Gastroesophageal sphincter (tissue), 4 donors: ENCODE measurements at regions not wholly inside any gene's neighbourhood (a gene's known extent, or its start where the extent isn't known, plus 50 kb on each side); places are given as distances from the start of the nearest gene placed in this dataset.
"Not testable (repeated sequence)": the region's sequence is repeated elsewhere in the genome, so short reads cannot be mapped to it uniquely, and the experiment has no call there.

Experiments used
- ATAC-seq: fragments of 150-250 bp; one replicate; pipeline ENCODE4 v1.9.1; 2016; ENCODE audit warnings: mild to moderate bottlenecking, moderate library complexity
- H3K27ac ChIP-seq, 4 donors: fragments of 200-600 bp; sonication (generic) in 3 of 4; 1 replicate in 3 of 4; 2 replicates in 1 of 4; pipeline ENCODE4 v1.5.1; 2016 to 2019
- H3K27me3 ChIP-seq: fragments of 200-600 bp; sonication (generic); one replicate; pipeline ENCODE4 v1.5.1; 2019
- H3K36me3 ChIP-seq, 2 donors: fragments of 200-600 bp; sonication (generic); one replicate each; pipeline ENCODE4 v1.5.1; 2019; ENCODE audit warnings: control low read depth in 1 of 2
- H3K4me1 ChIP-seq, 3 donors: fragments of 200-600 bp; sonication (generic); 1 replicate in 2 of 3; 2 replicates in 1 of 3; pipeline ENCODE4 v1.5.1; 2016 to 2019; ENCODE audit warnings: control low read depth in 2 of 3
- H3K4me3 ChIP-seq, 2 donors: fragments of 200-600 bp; sonication (generic); one replicate each; pipeline ENCODE4 v1.5.1; 2019; ENCODE audit warnings: mild to moderate bottlenecking in 1 of 2, moderate library complexity in 1 of 2
- H3K9me3 ChIP-seq, 3 donors: fragments of 200-600 bp; sonication (generic); one replicate each; pipeline ENCODE4 v1.5.1; 2017 to 2019; ENCODE audit warnings: control low read depth in 2 of 3
- EP300 ChIP-seq: sonication (generic); formaldehyde crosslinking; IDR thresholded peaks from one replicate; pipeline ENCODE4 v1.6.1; 2017; ENCODE audit warnings: antibody characterized with exemption, mild to moderate bottlenecking
- POLR2A ChIP-seq, 2 donors: fragments of 450-650 bp; IDR thresholded peaks; one replicate each; pipeline ENCODE4 v1.6.1; 2017; ENCODE audit warnings: antibody characterized with exemption in 2 of 2, mild to moderate bottlenecking in 2 of 2, moderate library complexity in 1 of 2
- POLR2AphosphoS5 ChIP-seq: sonication (generic); formaldehyde crosslinking; IDR thresholded peaks from one replicate; pipeline ENCODE4 v1.6.1; 2017; ENCODE audit warnings: antibody characterized with exemption
- WGBS, 2 donors: methylation state at CpG; one replicate each; pipeline ENCODE4 v1.1.5; 2018; ENCODE audit warnings: low coverage in 1 of 2; 5-methylcytosine and 5-hydroxymethylcytosine counted together
- TF ChIP-seq, protein P1 (sequence below), 4 experiments: fragments of 200-600 bp in 2 of 4; fragments of 450-650 bp in 2 of 4; sonication (generic) in 1 of 4; IDR thresholded peaks; one replicate each; pipeline ENCODE4 v1.5.1; 2017 to 2019; ENCODE audit warnings: antibody characterized with exemption in 4 of 4, mild to moderate bottlenecking in 2 of 4, moderate library complexity in 2 of 4

DNA sequence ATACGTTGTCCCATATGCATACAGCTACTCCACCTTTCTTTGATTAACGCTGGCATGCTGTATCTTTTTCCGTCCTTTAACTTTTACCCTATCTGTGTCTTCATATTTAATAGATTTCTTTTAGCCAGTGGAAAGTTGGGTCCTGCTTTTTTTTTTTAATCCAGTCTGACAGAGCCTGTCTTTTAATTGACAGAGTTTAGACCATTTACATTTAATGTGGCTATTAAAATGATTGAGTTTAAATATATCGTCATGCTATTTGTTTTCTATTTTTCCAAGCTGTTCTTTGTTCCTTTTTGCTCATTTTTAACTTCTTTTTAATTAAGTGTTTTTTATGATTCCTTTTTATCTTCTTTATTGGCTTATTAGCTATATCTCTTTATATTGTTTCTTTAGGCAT, 217.6 kb upstream of the NEBL start:
- Histone ChIP-seq H3K9me3 (peaks cover 0 to 3% (median 0%) of the 10 kb centered on the region in 3 donors), H3K4me1 (no peaks in the 10 kb centered on the region), H3K27ac (no peak overlapping the region), H3K27me3 (no peaks in the 10 kb centered on the region), H3K4me3 (no peak overlapping the region), H3K36me3 (no peaks in the 10 kb centered on the region)
- ATAC-seq = no peak
- 82 to 89% methylated on average over 4 of the region's 4 CpGs for WGBS, 2 donors
- no peak for TF ChIP-seq POLR2AphosphoS5
- TF ChIP-seq POLR2A (IDR thresholded peaks at IDR 0.05) = no peak

DNA sequence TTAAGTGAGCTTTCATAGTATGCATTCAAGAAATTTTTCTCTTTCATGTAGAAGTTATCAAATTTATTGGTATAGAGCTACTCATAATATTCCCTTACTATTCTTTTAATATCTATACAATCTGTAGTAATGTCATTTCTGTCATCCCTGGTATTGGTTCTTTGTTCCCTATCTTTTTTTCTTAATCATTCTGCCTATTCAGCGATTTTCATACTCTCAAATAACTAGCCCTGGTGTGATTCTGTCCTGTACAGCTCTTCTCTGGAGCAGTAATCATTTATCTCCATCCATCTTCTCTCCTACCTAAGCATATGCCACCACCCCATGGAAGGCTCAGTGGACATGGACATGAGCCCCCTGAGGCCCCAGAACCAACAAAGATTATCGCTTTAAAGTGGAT, 213.2 kb upstream of the NEBL start:
- H3K27me3 ChIP-seq = no peaks in the 10 kb centered on the region
- H3K4me1 ChIP-seq = no peaks in the 10 kb centered on the region
- WGBS, 2 donors = 74 to 100% methylated on average over 2 of the region's 2 CpGs
- TF ChIP-seq, protein P1, sequence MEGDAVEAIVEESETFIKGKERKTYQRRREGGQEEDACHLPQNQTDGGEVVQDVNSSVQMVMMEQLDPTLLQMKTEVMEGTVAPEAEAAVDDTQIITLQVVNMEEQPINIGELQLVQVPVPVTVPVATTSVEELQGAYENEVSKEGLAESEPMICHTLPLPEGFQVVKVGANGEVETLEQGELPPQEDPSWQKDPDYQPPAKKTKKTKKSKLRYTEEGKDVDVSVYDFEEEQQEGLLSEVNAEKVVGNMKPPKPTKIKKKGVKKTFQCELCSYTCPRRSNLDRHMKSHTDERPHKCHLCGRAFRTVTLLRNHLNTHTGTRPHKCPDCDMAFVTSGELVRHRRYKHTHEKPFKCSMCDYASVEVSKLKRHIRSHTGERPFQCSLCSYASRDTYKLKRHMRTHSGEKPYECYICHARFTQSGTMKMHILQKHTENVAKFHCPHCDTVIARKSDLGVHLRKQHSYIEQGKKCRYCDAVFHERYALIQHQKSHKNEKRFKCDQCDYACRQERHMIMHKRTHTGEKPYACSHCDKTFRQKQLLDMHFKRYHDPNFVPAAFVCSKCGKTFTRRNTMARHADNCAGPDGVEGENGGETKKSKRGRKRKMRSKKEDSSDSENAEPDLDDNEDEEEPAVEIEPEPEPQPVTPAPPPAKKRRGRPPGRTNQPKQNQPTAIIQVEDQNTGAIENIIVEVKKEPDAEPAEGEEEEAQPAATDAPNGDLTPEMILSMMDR (IDR thresholded peaks at IDR 0.05) = no peak
- TF ChIP-seq POLR2A (IDR thresholded peaks at IDR 0.05) (no peak), POLR2AphosphoS5 (no peak), EP300 (no peak)
- H3K27ac ChIP-seq = no peak overlapping the region
- H3K4me3 ChIP-seq = no peak overlapping the region
- no peak for ATAC-seq
- H3K36me3 ChIP-seq = no peaks in the 10 kb centered on the region
- peaks cover 0 to 12% (median 0%) of the 10 kb centered on the region in 3 donors for H3K9me3 ChIP-seq

DNA sequence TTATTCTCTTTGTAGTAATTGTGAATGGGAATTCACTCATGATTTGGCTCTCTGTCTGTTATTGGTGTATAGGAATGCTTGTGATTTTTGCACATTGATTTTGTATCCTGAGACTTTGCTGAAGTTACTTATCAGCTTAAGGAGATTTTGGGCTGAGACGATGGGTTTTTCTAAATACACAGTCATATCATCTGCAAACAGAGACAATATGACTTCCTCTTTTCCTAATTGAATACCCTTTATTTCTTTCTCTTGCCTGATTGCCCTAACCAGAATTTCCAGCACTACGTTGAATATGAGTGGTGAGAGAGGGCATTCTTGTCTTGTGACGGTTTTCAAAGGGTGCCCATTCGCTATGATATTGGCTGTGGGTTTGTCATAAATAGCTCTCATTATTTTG, 209.8 kb upstream of the NEBL start:
- H3K27me3 ChIP-seq, H3K36me3 ChIP-seq, H3K4me1 ChIP-seq, H3K9me3 ChIP-seq, H3K27ac ChIP-seq, ATAC-seq, H3K4me3 ChIP-seq: not testable (repeated sequence)
- 81 to 94% methylated on average over 4 of the region's 4 CpGs for WGBS, 2 donors

DNA sequence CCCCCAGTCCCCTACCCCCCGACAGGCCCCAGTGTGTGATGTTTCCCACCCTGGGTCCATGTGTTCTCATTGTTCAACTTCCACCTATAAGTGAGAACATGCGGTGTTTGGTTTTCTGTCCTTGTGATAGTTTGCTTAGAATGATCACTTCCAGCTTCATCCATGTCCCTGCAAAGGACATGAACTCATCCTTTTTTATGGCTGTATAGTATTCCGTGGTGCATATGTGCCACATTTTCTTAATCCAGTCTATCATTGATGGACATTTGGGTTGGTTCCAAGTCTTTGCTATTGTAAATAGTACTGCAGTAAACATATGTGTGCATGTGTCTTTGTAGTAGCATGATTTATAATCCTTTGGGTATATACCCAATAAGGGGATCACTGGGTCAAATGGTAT, 208.2 kb upstream of the NEBL start:
- 71% methylated on average over 3 of the region's 3 CpGs; no CpG with 5 or more reads in 1 of the 2 donors for WGBS, 2 donors
- ATAC-seq, H3K4me3 ChIP-seq, H3K27ac ChIP-seq, H3K4me1 ChIP-seq, H3K9me3 ChIP-seq, H3K27me3 ChIP-seq, H3K36me3 ChIP-seq: not testable (repeated sequence)

DNA sequence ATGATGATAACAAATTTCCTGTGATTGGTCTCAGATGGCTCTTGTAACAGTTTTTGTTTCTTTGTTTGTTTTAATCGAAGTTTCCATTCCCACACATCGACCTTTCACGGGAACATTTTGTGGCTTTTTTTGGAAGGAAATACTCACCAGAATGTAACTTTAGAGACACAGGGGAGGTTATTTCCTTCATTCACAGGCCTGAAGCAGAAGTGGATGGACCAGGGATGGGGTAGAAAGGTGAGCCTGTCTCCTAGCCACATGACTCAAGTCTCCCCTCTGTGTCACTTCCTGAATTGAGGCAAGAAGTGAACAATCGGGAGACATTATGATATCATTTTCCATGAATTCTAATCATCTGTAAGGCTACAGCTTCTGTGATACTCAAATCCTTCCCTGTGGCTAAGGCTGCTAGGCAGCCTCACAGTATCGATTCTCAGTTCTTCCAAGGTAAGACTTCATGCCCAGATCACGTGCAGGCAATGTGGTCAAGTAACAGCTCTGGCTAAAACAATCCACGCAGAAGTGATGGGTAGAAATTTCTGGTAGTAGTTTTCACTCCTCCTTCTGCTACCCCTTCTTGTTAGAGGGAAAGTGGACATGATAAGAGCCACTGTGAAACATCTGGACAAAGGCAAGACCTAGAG, 203.9 kb upstream of the NEBL start:
- ATAC-seq = no peak
- TF ChIP-seq POLR2AphosphoS5 = no peak
- TF ChIP-seq, protein P1 (IDR thresholded peaks at IDR 0.05) = no peak
- no peak for TF ChIP-seq EP300
- no peak for TF ChIP-seq POLR2A (IDR thresholded peaks at IDR 0.05)
- Histone ChIP-seq H3K36me3 (no peaks in the 10 kb centered on the region), H3K27ac (no peak overlapping the region), H3K27me3 (no peaks in the 10 kb centered on the region), H3K4me1 (no peaks in the 10 kb centered on the region), H3K4me3 (no peak overlapping the region), H3K9me3 (no peaks in the 10 kb centered on the region)
- WGBS, 2 donors = 46 to 67% methylated on average over 6 to 7 of the region's 7 CpGs

DNA sequence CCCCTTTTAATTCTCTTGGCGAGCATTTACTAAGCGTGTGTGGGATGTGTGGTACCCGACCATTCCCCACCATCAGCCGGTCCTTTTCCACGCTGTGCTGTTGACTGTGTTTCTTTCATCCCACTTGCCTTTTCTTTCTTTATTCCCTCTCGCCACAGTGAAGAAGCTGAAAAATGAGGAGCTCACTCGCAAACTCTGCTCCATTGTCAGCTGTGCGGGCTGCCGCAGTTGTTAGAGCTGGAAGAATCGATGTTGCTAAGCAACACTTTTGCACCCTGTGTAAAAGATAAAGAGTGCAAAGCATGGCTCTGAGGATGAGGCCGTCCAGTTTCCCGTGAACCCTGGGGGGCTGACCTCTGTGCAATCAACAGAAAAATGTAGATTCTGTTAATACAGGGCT, 203.1 kb upstream of the NEBL start:
- H3K27ac ChIP-seq = no peak overlapping the region
- TF ChIP-seq, protein P1 (IDR thresholded peaks at IDR 0.05) = no peak
- TF ChIP-seq POLR2AphosphoS5 = no peak
- TF ChIP-seq POLR2A (IDR thresholded peaks at IDR 0.05) = no peak
- TF ChIP-seq EP300 = no peak
- WGBS, 2 donors = 61 to 64% methylated on average over 3 to 12 of the region's 12 CpGs
- no peaks in the 10 kb centered on the region for H3K36me3 ChIP-seq
- H3K27me3 ChIP-seq = no peaks in the 10 kb centered on the region
- H3K9me3 ChIP-seq = no peaks in the 10 kb centered on the region
- H3K4me1 ChIP-seq = no peaks in the 10 kb centered on the region
- H3K4me3 ChIP-seq = no peak overlapping the region
- ATAC-seq = no peak
